ENCODE measurements at regions not wholly inside any gene's neighbourhood (a gene's known extent, or its start where the extent isn't known, plus 50 kb on each side); places are given as distances from the start of the nearest gene placed in this dataset.
"Not testable (repeated sequence)": the region's sequence is repeated elsewhere in the genome, so short reads cannot be mapped to it uniquely, and the experiment has no call there.

DNA sequence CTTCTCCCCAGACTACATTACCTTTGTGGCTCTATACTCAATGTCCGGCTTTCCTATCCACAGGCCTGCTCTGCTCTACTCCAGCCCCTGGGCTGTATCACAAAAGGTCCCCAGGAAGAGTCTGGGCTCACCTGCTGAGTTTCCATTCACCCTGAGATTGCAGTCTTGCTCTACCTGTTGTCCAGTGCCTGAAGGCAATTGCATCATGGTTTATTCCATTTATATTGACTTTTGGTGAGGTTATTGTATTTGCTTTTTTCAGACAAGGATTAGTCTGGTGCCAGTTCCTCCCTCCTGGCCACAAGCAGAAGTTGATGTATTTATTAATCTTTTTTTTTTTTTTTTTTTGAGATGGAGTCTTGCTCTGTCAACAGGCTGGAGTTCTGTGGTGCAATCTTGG, 273.1 kb downstream of the XPNPEP1 start:
- Mint-ChIP-seq H3K4me1 (ENCODE audit: insufficient read depth, unreplicated experiment) (no peaks in the 10 kb centered on the region), H3K9me3 (ENCODE audit: unreplicated experiment) (no peaks in the 10 kb centered on the region), H3K27ac (ENCODE audit: low read depth, unreplicated experiment) (no peak overlapping the region), H3K27me3 (ENCODE audit: insufficient read depth, unreplicated experiment) (no peaks in the 10 kb centered on the region), H3K36me3 (ENCODE audit: insufficient read depth, unreplicated experiment) (no peaks in the 10 kb centered on the region), H3K4me3 (ENCODE audit: unreplicated experiment) (no peak overlapping the region)
- CTCF ChIA-PET: no interaction called here
- BruUV-seq (replicated peaks): no TSS peak
- POLR2A ChIA-PET: no interaction called here
- intact Hi-C loops (cut with micrococcal nuclease): no loop called here
- TF ChIP-seq, protein P1, sequence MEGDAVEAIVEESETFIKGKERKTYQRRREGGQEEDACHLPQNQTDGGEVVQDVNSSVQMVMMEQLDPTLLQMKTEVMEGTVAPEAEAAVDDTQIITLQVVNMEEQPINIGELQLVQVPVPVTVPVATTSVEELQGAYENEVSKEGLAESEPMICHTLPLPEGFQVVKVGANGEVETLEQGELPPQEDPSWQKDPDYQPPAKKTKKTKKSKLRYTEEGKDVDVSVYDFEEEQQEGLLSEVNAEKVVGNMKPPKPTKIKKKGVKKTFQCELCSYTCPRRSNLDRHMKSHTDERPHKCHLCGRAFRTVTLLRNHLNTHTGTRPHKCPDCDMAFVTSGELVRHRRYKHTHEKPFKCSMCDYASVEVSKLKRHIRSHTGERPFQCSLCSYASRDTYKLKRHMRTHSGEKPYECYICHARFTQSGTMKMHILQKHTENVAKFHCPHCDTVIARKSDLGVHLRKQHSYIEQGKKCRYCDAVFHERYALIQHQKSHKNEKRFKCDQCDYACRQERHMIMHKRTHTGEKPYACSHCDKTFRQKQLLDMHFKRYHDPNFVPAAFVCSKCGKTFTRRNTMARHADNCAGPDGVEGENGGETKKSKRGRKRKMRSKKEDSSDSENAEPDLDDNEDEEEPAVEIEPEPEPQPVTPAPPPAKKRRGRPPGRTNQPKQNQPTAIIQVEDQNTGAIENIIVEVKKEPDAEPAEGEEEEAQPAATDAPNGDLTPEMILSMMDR (IDR thresholded peaks at IDR 0.05; ENCODE audit: unreplicated experiment): no peak
- DNase-seq (ENCODE audit: unreplicated experiment): no peak

DNA sequence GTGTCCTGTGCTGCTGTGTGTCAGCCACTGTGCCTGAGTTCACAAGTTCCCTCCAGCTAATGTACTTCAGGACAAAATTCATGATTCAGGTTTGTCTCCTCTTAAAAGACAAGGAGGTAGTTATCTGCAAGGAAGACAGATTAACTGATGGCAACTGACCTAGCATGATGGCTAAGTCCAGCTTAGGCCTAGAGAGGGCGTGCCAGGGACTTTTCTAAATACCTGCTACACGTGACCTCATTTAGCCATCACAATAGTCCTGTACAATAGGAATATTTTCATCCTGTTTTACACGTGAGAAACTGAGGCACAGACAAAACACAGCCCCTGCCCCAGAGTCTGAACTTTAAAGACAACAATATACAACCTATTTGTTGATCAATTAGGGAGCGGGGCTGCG, 275.7 kb downstream of the XPNPEP1 start:
- no peaks in the 10 kb centered on the region for H3K36me3 Mint-ChIP-seq (ENCODE audit: insufficient read depth, unreplicated experiment)
- H3K9me3 Mint-ChIP-seq (ENCODE audit: unreplicated experiment): no peaks in the 10 kb centered on the region
- TF ChIP-seq, protein P1 (IDR thresholded peaks at IDR 0.05; ENCODE audit: unreplicated experiment): no peak
- intact Hi-C loops (cut with micrococcal nuclease): no loop called here
- no TSS peak for BruUV-seq (replicated peaks)
- H3K4me1 Mint-ChIP-seq (ENCODE audit: insufficient read depth, unreplicated experiment): no peaks in the 10 kb centered on the region
- no peak overlapping the region for H3K27ac Mint-ChIP-seq (ENCODE audit: low read depth, unreplicated experiment)
- CTCF ChIA-PET: no interaction called here
- peak; percentile 20 for DNase-seq (ENCODE audit: unreplicated experiment)
- POLR2A ChIA-PET: no interaction called here
- no peak overlapping the region for H3K4me3 Mint-ChIP-seq (ENCODE audit: unreplicated experiment)
- H3K27me3 Mint-ChIP-seq (ENCODE audit: insufficient read depth, unreplicated experiment): no peaks in the 10 kb centered on the region

DNA sequence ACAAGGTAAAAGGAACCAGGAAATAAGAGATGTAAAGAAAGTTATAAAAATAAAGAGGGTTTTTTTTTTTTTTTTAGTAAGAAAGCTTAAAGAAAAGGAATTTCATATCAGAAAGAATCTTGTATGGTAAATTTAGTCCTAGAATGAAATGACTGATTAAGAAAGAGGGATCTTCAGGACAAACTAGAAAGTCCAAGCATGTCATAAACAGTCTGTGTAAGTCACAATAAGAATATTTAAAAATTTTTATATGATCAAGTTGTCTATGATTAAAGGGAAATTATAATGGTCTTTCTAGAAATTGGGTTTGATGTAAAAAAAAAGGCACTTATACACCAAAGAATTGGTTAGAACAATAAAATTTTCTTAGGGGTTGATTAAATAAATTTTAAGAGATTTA, 289.5 kb downstream of the XPNPEP1 start:
- TF ChIP-seq, protein P1 (IDR thresholded peaks at IDR 0.05; ENCODE audit: unreplicated experiment): no peak
- CTCF ChIA-PET: interaction anchor here (0.6 to 1.2 kb wide), 2 partner anchors 14 to 1431 kb away, joined by 3 read pairs; no protein-coding TSS in a partner anchor

DNA sequence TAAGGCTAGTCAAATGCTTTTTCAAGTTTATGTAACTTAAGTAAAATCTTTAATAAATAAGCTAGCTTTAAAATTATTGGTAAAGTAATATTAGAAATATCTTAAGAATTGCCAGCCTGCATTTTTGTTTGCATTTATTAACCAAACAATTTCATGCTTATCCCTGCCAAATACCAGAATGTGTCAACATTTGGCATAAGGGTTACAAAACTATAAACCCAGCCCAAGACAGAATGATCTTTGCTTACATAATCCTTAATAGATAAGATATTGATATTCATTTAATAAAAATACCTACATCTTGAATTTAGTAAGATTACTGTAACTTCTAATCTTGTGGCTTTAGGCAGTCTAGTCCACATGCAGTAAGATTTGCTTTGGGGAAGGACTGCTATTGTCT, 290.3 kb downstream of the XPNPEP1 start:
- H3K4me3 Mint-ChIP-seq (ENCODE audit: unreplicated experiment); DNase-seq (ENCODE audit: unreplicated experiment); POLR2A ChIA-PET; H3K9me3 Mint-ChIP-seq (ENCODE audit: unreplicated experiment); BruUV-seq (replicated peaks); H3K27me3 Mint-ChIP-seq (ENCODE audit: insufficient read depth, unreplicated experiment); intact Hi-C loops (cut with micrococcal nuclease); H3K27ac Mint-ChIP-seq (ENCODE audit: low read depth, unreplicated experiment); H3K36me3 Mint-ChIP-seq (ENCODE audit: insufficient read depth, unreplicated experiment); H3K4me1 Mint-ChIP-seq (ENCODE audit: insufficient read depth, unreplicated experiment): not testable (repeated sequence)
- CTCF ChIA-PET: interaction anchor here (0.6 to 1.2 kb wide), 2 partner anchors 13 to 1431 kb away, joined by 3 read pairs; no protein-coding TSS in a partner anchor

More for the DNA sequence above, 289.5 kb downstream of the XPNPEP1 start:
- no peaks in the 10 kb centered on the region for H3K27me3 Mint-ChIP-seq (ENCODE audit: insufficient read depth, unreplicated experiment)
- H3K36me3 Mint-ChIP-seq (ENCODE audit: insufficient read depth, unreplicated experiment): no peaks in the 10 kb centered on the region
- H3K27ac Mint-ChIP-seq (ENCODE audit: low read depth, unreplicated experiment): no peak overlapping the region
- DNase-seq (ENCODE audit: unreplicated experiment): peak; percentile 8
- H3K4me3 Mint-ChIP-seq (ENCODE audit: unreplicated experiment): no peak overlapping the region
- H3K4me1 Mint-ChIP-seq (ENCODE audit: insufficient read depth, unreplicated experiment): no peaks in the 10 kb centered on the region
- POLR2A ChIA-PET: no interaction called here
- no peaks in the 10 kb centered on the region for H3K9me3 Mint-ChIP-seq (ENCODE audit: unreplicated experiment)
- BruUV-seq (replicated peaks): no TSS peak
- intact Hi-C loops (cut with micrococcal nuclease): no loop called here

DNA sequence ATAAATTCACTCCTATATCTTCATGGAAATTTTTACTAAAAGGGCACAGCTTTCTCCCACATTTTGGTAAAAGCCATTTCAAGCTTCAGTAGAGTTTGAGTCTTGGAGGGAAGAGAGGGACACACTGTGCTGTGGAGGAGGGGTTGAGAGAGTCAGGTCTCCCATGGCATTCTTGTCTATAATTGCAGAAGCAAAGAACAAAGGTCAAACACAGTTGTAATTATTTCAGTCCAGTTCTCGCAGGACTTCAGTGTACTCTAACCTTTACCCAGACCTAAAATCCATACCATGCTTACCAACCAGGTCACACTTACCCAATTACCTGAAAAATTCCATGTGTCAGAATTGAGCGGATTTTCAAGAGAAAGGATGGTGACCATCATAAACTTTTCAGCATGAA, 298.4 kb downstream of the XPNPEP1 start:
- CTCF ChIA-PET: no interaction called here
- intact Hi-C loops (cut with micrococcal nuclease): no loop called here
- no peaks in the 10 kb centered on the region for H3K36me3 Mint-ChIP-seq (ENCODE audit: insufficient read depth, unreplicated experiment)
- no peaks in the 10 kb centered on the region for H3K4me1 Mint-ChIP-seq (ENCODE audit: insufficient read depth, unreplicated experiment)
- no peaks in the 10 kb centered on the region for H3K9me3 Mint-ChIP-seq (ENCODE audit: unreplicated experiment)
- H3K27ac Mint-ChIP-seq (ENCODE audit: low read depth, unreplicated experiment): no peak overlapping the region
- BruUV-seq (replicated peaks): no TSS peak
- TF ChIP-seq, protein P1 (IDR thresholded peaks at IDR 0.05; ENCODE audit: unreplicated experiment): no peak
- no peaks in the 10 kb centered on the region for H3K27me3 Mint-ChIP-seq (ENCODE audit: insufficient read depth, unreplicated experiment)
- POLR2A ChIA-PET: no interaction called here
- no peak for DNase-seq (ENCODE audit: unreplicated experiment)
- no peak overlapping the region for H3K4me3 Mint-ChIP-seq (ENCODE audit: unreplicated experiment)

All from MCF 10A (cell line).